HK-2 (cell line): ENCODE measurements at regions not wholly inside any gene's neighbourhood (a gene's known extent, or its start where the extent isn't known, plus 50 kb on each side); places are given as distances from the start of the nearest gene placed in this dataset.
"Not testable (repeated sequence)": the region's sequence is repeated elsewhere in the genome, so short reads cannot be mapped to it uniquely, and the experiment has no call there.

ENCODE experiments used
- DNase-seq: peaks from one replicate; pipeline ENCODE4 v3.0.0-alpha.2; 2018; ENCODE audit not compliant: unreplicated experiment

- DNase-seq, result no peak
These were observed 102.2 kb downstream of the TMX1 start for GRCh38 chr14:51342226-51342625.

DNA sequence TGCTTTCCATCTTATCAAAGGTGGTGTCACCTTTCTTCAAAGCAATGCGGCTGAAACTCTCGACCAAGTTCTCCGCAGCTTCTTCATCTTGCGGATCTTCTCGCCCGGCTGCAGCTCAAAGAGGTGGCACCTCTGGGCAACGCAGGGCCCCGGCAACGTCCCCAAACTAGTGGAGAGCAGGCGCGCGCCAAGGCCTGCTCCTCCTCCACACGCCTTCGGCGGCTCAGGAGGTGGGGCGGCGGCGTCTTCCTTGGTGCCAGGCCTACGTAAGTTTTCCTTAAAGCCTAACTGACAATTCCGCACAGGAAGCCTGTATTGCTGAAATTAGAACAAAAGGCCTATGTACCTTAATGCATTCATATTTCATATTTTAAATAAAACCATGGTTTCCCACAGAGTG is 112.0 kb downstream of the TMX1 start:
- no peak for DNase-seq

DNA sequence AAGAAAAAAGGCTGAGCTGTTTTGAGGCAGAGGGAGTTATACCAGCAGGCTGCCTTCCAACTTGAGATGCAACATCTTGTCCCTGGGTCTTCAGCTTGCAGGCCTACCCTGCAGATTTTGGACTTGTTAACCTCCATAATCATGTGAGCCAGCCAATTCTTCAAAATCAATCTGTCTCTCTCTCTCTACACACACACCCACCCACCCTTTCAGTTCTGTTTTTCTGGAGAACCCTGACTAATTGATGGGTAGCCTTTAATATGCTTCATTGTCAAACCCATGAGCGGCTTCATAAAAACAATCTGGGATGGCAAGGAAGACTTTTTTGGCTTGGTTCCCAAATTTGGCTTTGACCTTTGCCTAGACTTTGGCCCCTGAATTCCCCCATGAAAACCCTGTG is 113.9 kb downstream of the TMX1 start:
- DNase-seq, result no peak

GRCh38 chr14:51354846-51355245 is 114.8 kb downstream of the TMX1 start:
- DNase-seq, result no peak

GRCh38 chr14:51356381-51356780 is 116.3 kb downstream of the TMX1 start:
- DNase-seq, result no peak

DNA sequence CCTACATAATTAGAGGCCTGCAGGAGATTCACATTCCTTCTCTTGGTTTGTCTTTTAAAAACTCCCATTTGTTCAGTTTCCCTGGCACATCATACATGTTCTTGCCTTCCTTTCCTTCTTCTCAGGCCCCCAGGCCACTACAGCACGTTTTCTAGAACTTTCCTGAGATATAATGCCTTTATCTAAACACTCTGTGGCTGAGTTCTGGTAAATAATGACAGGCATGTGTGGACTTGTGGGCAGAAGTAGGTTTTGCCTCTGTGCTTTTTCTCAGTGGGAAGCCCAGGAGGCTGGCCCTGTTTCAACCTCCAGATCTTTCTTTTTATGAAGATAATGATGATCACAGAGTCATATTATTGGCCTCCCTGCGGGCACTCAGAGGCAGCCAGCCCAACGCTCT is 117.2 kb downstream of the TMX1 start:
- no peak for DNase-seq

GRCh38 chr14:51360592-51360991 is 120.5 kb downstream of the TMX1 start:
- no peak for DNase-seq

GRCh38 chr14:51365241-51365965 is 125.4 kb downstream of the TMX1 start:
- DNase-seq, result no peak

- DNase-seq, result not testable (repeated sequence)
These were observed 126.4 kb downstream of the TMX1 start for GRCh38 chr14:51366460-51366859.

- not testable (repeated sequence) for DNase-seq
These were observed 127.0 kb downstream of the TMX1 start for GRCh38 chr14:51366866-51367599.

DNA sequence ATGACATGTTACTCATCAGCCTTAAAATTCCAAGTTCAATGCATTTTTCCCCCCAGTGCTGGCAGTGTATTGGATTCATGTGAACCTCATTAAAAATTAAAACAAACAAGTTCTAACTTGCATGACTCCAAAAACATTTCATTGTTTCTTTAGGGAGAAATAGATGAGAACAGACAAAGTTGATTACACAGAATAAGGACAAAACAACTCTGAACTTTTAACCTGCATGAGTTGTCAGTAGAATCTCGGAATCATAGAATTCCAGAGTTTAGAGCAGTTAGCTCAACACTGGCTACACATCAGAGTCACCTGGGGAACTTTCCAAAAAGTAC is 127.5 kb downstream of the TMX1 start:
- no peak for DNase-seq

DNA sequence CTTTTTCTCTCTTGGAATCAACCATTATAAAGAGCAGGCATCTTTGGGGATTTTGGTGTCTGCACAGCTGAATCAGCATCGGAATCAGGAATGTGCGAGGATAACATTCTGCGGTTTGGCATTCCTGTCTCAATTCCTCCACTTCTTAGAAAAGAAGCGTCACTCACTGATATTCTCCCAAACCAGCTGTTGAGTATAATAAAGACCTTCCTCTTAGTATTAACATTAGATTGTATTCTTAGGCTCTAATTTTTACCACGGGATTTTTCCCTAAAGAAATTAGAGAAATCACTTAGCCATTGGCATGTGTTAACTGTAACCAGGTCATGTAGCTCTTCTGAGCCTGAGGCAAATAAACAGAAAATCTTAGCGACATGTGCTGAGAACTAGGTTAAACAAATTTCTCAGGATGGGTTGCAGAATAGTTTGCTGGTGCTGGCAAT is 128.7 kb downstream of the TMX1 start:
- DNase-seq, result no peak

DNA sequence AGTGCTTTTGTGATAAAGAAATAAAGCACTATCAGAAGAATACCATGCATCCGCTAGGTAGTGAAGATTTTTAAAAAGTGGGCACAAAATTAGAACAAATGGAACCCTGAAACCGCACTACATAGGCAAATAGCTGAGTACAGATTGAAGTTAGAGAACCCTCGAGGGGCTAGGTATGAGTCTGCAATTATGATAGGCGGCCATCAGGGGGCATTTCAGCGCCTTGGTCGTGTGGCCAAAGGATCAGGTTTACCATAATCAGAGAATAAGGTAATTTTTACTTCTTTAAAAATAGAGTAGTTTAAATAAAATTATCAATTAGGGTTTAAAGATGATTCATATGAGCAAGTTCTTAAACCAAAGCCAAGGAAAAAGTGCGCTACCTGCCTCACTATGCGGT is 129.8 kb downstream of the TMX1 start:
- no peak for DNase-seq

DNA sequence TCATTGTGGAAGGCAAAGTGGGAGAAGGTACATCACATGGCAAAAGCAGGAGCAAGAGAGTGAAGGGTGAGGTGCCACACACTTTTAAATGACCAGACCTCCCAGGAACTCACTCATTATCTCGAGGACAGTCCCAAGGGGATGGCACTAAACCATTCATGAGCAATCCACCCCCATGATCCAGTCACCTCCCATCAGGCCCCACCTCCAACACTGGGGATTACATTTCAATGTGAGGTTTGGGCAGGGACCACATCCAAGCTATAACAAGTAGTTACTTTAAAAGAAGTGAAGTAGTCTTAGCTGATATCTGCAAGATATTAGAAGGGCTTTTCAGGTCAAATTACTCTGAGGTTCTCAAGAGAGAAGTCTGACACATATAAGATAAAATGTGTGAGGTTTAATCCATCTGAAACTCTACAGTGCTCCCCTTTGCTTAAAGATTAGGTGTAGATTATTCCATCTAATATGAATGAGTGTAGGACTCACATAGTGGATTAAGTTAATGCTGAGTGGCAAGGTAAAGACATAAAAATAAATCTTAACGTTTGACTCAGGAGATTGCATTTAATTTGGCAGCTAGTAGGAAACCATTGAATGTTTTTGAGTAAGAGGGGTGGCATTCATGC is 130.8 kb downstream of the TMX1 start:
- DNase-seq, result no peak

- not testable (repeated sequence) for DNase-seq
These were observed 137.1 kb downstream of the TMX1 start for GRCh38 chr14:51377186-51377585.

DNA sequence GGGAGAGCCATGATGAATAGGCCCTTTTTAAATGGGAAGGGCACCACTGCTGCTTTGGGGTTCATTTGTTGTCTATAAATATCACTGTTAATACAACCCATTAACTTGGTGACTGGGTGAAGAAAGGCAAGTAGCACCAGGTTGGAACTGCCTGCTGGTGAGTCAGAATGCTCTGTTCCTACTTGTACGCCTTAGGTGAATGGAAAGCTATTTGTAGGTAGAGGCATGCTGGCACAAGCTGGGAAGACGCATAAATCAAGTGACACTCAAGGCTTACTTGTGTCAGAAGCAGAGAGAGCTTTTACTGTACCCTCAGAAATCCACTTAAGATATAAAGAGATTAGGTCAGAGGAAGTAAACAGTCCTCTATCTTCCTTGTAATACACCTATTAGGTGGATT is 142.5 kb downstream of the TMX1 start:
- DNase-seq, result no peak

GRCh38 chr14:51386411-51386810 is 146.4 kb downstream of the TMX1 start:
- DNase-seq, result no peak

- DNase-seq, result no peak
These were observed 147.1 kb downstream of the TMX1 start for GRCh38 chr14:51386983-51387735.

GRCh38 chr14:51392416-51392815 is 152.4 kb downstream of the TMX1 start:
- no peak for DNase-seq

DNA sequence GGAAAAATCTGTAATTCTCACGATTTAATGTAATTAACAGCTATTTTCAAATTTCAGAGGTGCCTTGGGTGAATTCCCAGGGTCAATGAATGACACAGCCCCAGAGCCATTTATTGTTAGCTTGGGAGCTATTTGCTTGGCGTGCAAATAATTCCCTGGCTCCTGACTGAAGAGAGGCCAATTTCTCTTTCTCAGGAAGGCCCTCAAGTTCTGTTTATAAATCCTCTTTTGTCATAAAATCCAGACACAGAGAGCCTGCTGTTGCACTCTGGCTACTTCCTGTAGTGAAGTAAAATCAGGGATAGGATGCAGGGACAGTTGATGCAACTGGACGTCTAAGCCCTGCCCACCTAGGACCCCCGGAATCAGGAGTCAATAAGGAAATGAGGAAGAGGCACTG is 154.3 kb downstream of the TMX1 start:
- no peak for DNase-seq

GRCh38 chr14:51394804-51395203 is 154.8 kb downstream of the TMX1 start:
- DNase-seq, result no peak

- DNase-seq, result peak; percentile 28
These were observed 155.4 kb downstream of the TMX1 start for GRCh38 chr14:51395361-51395849.
